CD4-positive, alpha-beta T cell treated with Interleukin-15 for 1 hour (primary cell): ENCODE measurements at regions not wholly inside any gene's neighbourhood (a gene's known extent, or its start where the extent isn't known, plus 50 kb on each side); places are given as distances from the start of the nearest gene placed in this dataset.

ENCODE experiments used
- DNase-seq: peaks from one replicate; pipeline ENCODE4 v3.0.0-alpha.2; 2020

DNA sequence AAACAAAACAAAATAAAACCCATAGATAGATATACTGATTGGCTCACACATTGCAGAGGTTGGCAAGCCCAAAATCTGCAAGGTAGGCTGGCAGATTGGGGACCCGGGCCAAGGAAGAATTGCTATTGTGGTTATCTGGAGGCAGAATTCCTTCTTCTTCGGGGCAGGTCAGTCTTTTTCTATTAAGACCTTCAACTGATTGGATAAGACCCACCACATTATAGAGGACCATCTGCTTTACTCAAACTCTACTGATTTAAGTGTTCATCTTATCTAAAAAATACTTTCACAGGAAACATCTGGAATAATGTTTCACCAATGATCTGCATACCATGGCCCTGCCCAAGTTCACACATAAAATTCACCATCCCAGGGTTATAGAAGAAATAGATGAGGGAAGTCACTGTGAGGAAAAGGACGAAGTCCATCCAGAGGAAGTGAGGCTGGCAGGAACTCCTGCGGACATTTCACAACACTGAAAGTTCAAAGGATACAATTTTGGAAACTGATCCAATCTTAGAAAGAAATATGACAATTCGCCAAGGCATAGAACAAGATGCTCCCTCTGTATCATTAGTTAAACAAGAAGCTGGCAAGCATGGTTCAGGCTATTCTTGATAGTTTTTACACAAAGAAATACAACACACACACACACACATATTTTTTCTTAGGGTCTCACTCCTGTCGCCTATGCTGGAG, 127.6 kb upstream of the MED13L start:
- no peak for DNase-seq

DNA sequence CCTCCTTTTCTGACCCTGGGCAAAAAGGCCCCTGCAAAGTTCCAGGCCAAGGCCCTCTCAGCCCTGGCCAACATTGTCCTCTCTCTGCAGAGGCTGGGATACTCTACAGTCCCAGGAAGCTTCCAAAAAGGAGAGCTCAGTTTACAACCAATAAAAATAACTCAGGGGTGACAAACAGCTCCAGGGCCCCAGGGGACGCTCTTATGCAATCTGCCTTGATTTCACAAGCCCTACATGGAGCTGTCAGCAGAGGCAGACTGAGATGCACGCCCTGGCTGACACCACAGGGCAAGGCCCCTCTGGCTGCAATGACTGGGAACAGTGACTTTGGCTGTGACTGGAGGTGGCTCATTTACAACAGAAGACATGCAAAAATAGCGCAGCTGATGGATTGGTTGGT, 129.0 kb upstream of the MED13L start:
- DNase-seq, result peak; percentile 73

DNA sequence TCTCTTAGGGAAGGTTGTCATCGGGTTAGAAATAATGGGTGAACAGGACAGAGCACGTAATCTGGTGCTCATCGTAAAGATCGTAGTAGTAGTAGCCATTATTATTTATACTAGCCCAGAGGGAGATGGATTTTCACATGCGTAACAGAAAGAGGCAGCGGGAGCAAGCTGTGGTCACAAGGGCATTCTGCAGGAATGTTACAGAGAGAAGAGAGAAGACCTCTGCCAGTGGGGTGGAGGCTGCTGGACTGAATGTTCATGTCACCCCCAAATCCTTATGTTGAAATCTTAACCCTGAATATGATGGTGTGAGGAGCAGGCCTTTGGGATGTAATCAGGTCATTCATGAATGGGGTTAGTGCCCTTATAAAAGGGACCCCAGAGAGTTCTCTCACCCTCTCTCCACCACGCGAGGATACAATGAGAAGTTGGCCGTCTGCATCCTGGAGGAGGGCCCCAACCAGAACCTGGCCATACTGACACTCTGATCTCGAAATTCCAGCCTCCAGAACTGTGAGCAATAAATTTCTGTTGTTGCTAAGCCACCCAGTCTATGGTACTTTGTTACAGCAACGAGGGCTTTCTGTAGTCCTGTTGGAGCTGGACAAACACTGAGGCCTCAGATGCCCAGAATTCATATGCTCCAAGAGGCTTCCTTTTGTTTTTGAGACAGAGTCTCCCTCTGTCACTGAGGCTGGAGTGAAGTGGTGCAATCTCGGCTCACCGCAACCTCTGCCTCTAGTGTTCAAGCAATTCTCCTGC, 131.2 kb upstream of the MED13L start:
- DNase-seq, result no peak

DNA sequence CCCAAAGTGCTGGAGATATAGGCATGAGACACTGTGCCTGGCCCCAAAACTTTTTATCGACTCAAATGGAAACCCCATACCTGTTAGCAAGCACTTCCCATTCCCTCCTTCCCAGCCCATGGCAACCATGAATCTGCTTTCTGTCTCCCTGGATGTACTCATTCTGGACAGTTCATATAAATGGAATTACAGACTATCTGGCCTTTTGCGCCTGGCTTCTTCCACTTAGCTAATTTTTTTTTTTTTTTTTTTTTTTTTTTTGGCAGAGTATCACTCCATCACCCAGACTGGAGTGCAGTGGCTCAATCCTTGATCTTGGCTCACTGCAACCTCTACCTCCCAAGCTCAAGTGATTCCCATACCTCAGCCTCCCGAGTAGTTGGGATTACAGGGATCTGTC, 134.5 kb upstream of the MED13L start:
- DNase-seq, result no peak

DNA sequence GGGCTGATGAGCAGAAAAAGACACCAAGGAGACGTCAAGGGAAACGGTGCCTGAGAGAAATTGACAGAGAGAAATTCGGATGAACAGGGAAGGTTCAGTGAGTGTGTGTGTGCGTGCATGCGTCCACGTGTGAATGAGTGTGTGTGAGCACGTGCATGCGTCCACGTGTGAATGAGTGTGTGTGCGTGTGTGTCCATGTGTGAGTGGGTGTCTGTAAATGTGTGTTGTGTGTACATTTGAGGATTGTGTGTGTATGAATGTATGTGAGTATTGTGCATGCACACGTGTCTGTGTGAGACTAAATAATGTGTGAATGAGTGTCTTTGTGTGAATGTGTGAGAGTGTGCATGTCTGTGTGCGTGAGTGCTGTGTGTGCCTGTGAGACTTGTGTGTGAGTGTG, 137.4 kb upstream of the MED13L start:
- no peak for DNase-seq

DNA sequence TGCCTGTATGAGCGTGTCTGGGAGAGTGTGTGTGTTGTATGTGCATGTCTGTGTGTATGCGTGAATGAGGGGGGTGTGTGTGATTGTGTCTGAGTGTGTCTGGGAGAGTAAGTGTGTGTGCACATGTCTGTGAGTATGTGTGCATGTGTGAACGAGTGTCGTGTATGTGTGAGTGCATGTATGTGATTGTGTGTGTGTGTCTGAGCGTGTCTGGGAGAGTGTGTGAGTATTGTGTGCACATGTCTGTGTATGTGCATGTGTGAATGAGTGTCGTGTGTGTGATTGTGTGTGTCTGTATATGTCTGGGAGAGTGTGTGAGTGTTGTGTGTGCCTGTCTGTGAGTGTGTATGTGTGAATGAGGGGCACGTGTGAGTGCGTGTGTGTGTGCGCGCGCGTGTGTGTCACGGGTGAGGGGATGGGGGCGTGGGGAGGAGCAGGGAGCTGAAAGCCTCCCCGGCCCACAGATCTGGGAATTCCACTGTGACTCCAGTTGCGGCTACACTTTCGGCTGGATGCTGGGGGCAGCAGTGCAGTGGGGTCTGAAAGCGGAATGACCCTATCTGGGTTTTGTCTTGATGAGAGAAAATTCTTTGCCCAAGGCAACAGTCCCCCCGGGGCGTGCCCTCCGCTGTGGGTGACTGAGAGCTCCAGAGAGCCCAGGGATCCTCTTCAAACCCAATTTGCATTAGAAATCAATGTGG, 138.1 kb upstream of the MED13L start:
- no peak for DNase-seq

DNA sequence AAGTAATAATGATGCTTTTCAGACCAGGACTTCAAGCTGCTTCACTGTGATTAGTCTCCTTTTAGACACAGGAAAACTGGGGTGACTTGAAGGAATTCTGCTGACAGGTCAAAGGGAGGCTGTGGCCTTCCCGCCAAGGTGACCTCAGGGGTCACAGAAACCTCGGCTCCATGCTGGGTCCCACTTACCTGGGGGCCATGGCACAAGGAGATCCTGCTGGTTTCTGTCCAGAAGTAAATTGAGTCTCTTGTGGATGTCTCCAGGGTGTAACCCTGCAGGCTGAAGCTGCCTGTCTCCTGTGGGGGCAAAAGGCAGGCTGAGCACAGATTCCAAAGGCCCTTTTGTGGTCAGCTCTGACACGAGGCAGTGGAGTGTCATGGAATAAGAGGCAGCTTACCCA, 138.7 kb upstream of the MED13L start:
- no peak for DNase-seq

DNA sequence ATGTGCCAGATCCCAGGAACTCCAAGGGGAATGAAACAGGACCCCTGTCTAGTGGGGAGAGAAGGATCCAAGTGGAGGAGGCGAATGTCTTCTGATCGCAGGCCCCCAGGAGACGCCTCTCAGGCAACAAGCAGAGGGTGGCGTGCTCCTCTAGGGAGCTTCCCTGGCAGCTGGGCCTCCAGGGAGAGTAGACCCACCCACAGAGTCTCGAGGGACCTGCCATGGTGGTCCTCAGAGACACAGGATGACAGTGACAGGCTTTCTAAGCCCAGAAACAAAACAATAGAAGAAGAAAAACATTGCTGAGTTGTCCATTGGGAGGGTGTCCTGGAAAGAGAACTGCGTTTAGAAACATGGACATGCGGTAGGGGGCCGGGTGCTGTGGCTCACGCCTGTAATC, 140.6 kb upstream of the MAP1LC3B2 start:
- DNase-seq, result no peak

DNA sequence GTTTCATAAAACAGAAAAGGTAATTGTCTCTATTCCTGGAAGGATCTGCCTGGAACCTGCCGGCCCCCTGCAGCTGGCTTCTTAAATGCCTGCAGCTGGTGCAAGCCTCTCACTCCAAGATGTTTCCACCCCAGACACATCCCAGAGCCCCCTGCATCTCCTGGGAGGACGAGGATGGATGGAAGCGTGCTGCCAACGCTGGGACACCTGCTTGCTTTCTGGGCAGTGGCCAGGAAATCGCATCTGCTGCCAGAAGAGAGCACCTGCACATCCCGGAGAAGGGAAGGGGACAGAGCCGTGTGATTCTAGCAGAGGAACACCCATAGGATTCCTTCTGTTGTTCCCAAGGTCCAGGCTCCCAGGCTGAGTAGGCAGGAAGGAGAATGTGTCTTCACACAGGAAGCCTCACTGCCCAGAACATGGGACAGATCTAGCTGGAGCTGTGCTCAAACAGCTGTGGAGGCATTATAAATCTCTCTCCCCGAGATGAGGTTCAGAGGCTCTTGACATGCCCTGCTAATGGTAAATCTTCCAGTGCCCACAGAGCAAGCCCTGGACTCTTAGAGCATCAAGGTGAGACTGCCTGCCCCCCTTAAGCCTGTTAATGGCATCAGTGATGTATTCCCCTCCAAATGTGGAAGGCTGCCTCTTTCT, 138.8 kb upstream of the MAP1LC3B2 start:
- DNase-seq, result no peak

DNA sequence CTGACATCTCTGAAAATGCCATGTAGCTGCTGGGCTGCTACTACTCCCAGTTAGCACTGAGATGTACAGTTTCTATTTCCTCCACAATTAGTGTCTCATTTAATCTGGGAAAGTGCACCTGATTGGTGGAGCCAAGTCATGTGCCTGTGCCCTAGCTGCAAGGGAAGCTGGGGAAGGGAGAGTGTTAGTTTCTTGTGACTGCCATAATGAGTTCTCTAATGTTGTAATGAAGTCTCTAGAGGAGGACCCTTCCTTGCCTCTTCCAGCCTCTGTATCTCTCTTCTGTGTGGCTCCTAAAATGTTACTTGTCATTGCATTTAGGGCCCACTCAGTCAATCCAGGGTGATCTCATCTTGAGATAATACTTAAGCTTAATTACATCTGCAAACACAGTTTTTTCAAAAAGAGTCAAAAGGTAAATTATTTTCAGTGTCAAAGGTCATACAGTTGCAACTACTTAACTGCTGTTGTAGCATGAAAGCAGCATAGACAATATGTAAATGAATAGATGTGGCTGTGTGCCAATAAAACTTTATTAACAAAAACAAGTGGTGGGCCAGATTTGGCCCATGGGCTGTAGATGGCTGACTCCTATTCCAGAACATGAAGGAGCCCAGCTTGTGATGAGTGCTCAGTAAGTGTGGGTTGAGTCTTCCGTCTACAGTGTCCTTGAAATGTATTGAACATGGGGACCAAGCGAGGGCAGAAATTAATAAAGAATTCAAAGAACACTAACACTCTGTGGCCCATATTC, 137.2 kb upstream of the MAP1LC3B2 start:
- no peak for DNase-seq

DNA sequence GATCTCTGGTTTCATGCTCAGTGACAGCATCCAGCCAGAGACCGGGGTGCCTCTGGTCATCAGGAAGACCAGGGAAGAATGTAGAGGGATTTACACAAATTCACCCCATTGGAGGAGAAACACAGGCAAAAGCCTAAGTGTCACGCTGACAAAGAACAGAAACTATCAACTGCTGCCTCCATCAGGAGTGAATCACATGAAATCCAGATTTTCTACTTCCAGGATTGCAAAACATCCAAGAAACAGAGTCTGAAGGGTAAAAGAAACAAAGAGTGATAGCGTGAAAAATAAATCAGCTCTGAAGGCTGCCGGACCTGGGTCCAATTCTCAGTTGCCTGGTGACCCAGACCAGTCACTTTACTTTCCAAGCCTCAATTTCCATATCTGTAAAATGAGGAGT, 136.1 kb upstream of the MAP1LC3B2 start:
- no peak for DNase-seq

DNA sequence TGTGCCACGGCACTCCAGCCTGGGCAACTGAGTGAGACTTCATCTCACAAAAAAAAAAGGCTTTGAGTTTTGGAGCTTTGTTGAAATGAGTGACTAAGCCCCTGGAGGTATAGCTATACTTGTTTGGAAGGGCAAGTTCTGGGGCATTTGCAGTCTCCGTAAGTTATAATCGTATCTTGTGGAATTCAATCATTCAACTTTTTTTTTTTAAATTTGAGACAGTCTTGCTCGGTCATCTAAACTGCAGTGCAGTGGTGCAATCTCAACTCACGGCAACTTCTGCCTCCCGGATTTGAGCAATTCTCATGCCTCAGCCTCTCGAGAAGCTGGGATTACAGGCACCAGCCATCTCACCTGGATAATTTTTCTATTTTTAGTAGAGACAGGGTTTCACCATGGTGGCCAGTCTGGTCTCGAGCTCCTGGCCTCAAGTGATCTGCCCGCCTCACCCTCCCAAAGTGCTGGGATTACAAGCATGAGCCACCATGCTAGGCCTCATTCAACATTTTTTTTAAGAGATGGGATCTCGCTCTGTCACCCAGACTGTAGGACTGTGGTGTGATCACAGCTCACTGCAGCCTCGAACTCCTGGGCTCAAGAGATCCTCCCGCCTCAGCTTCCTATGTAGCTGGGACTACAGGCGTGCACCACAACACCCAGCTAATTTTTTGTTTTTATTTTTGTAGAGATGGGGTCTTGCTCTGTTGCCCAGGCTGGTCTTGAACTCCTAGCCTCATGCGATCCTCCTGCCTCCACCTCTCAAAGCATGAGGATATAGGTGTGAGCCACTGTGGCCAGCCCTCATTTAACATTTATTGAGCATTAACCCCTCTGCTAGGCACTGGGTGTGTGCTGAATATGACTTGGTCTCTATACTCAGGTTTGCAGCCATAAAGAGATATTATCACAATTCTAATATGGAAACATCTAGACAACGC, 133.7 kb upstream of the MAP1LC3B2 start:
- DNase-seq, result no peak

DNA sequence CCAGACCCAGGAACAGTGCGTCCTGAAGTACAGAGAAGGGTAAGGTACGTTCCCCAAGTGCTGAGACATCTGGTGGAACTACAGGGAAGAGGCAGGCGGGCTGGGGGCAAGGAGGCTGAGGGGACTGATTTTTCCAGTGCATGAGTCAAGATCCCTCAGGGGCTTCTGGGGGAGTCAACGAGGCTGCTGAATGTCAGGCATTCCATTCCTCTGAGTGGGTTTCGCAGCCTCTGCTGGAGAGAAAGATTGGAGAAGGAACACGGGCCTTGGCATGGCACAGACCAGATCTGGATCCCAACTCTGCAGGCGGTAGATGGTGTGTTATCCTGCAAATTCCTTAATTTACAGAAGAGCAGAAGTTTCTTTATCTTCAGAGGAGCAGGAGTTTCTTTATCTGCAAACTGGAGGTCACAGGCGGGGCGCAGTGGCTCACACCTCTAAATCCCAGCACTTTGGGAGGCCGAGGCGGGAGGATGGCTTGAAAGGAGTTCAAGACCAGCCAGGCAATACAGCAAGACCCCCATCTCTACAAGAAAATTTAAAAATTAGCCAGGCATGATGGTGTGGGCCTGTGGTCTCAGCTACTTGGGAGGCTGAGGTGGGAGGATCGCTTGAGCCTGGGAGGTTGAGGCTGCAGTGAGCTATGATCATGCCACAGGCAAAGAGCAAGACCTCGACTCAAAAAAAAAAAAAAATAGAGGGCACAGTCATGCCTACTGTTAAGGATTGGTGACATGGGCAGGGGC, 132.6 kb upstream of the MAP1LC3B2 start:
- no peak for DNase-seq

DNA sequence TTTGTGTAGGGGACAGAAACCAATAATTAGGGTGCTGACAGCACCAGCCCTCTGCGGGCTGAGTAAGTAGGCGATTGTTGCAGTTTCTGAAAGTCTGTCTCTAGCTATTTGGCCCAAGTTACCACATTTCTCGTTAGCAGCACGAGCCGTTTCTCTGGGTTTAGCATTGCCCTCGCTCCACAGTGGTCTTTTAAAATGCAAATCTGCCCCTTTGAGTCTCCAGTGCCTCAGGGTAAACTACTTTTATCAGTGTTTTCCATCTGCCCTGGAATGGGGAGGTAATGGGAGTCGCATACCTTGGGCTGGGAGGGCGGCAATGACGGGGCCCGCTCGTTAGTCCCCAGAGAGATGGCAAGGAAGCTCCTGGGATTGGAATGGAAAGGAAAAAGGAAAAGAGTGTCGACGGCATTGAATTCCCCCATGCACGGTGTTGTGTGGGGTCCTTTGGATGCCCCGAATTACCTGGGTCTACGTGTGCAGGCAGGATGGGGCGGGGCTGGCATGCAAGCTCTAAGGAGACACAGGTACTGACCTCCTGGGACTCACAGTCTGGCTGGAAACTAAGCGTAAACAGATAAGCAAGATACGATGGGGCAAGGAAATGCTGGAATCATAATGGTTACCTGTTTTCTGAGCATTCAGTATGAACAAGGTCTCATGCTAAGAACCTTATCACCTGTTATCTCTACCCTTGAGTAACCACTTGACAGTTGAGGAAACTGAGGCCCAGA, 131.8 kb upstream of the MAP1LC3B2 start:
- no peak for DNase-seq

DNA sequence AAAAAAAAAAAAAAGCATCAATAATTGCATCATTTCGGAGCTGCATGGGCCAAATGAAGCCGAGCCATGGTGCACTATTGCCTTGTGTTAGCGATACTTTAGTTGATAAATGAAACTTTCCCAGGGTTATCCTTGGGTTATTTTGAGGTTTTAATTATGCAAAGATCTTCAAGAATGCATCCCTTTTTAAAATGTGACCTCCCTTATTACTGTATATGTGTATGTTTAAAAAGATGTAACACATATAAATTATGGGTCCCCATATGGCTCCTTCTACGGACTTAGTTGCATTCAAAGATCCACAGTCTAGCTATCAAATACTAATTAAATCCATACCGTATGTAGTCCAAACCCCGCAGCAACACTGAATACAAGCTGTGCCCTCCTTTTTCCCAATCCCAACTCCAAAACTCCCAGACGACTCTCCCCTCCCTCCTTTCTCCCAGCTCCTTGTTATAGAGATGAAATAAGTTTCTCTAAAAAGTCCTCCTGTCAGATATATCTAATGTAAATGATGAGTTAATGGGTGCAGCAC, 129.3 kb upstream of the MAP1LC3B2 start:
- no peak for DNase-seq

DNA sequence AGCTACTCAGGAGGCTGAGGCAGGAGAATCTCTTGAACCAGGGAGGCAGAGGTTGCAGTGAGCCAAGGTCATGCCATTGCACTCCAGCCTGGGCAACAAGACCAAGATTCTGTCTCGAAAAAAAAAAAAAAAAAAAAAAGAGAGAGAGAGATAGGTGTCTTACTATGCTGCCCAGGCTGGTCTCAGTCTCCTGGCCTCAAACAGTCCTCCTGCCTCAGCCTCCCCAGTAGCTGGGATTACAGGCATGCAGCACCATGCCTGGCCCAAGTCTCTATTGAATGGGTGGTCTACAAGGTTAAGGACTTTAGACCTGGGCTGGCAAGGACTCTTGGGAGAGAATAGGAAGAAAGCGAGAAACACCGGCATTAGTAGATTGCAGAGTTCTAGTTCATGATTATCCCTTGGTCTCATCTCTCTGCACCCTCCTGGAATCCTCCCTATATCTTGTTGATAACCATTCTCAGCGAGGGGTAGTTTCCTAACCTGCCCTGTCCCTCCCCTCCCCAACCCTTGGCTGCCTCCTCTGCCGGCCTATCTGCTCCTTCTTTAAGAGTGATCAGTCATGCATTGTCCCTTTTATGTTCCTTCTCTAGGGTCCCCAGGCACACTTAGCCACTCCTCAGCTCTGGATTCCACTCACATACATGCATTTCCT, 128.1 kb upstream of the MAP1LC3B2 start:
- no peak for DNase-seq

DNA sequence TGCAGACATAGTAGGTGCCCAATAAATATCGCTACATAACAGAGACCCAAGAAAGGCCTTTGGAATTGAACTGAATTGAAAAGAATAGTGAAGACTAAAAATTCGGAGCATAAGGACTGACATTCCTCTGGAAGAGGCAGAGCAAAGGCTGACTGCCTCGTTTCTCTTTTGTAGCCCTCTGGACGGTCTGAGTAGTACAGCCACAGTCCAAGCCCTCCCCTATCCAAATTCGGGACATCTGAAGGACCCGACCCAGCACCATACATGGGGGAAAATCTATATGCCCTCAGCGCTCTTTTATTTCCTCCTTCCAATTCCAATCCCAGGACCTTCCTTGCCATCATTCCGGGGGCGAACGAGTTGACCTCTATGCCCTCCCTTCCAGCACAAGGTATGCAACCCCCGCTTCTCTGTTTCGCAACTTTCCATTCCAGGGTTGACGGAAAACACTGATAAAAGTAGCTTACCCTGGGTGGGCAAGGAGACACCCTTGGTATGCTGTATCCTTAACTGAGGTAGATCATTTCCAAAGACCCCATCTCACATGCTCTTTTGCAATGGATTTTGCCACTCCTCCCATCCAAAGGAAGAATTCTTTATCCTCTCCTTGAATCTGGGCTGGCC, 127.4 kb upstream of the MAP1LC3B2 start:
- DNase-seq, result no peak

DNA sequence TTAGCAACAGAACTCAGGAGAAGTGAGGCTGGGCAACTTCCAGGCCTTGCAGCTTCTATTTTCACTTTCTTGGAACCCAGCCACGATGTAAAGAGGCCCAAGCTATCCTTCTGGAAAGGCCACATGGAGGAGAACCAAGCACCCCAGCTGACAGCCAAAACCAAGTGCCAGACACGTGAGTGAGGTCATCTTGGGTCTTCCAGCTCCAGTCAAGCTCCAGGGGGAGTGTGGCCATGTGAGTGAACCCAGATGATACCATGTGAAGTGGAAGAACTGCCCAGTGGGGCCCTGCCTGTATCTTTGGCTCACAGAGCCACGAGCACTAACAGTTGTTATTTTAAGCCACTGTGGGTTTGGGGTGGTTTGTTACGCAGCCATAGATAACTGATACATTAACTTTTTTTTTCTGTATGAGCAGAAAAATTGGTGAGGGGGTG, 126.8 kb upstream of the MAP1LC3B2 start:
- DNase-seq, result no peak

DNA sequence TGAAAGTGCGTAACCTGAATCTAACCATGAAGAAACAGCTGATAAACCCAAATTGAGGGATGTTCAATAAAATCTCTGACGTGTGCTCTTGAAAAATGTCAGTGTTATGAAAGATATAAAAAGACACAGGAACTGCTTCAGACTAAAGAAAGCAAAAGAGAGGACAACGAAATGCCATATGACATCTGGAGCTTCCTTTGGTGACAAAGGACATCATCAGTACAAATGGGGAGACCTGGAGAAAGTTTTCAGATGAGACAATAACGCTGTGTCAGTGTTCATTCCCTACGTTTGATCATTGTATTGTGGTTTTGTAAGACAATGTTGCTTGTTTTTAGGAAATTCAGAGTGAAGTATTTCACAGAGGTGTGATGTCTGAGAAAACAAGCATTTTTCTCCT, 125.9 kb upstream of the MAP1LC3B2 start:
- no peak for DNase-seq
